ENCODE measurements at regions not wholly inside any gene's neighbourhood (a gene's known extent, or its start where the extent isn't known, plus 50 kb on each side); places are given as distances from the start of the nearest gene placed in this dataset.

GRCh38 chr1:82721702-82722101, 921.0 kb downstream of the ADGRL2 start:
- Mint-ChIP-seq H3K27ac (ENCODE audit: unreplicated experiment) (no peak overlapping the region), H3K36me3 (ENCODE audit: insufficient read depth, unreplicated experiment) (no peaks in the 10 kb centered on the region), H3K27me3 (ENCODE audit: unreplicated experiment) (no peaks in the 10 kb centered on the region), H3K4me1 (ENCODE audit: low read depth, unreplicated experiment) (no peaks in the 10 kb centered on the region), H3K9me3 (ENCODE audit: low read depth, unreplicated experiment) (peaks cover 13% of the 10 kb centered on the region), H3K4me3 (ENCODE audit: low read depth, unreplicated experiment) (no peak overlapping the region)
- CTCF ChIA-PET = no interaction called here
- TF ChIP-seq CTCF (IDR thresholded peaks at IDR 0.05; ENCODE audit: unreplicated experiment) = no peak
- intact Hi-C loops (cut with micrococcal nuclease; ENCODE audit: unreplicated experiment) = no loop called here
- no TSS peak for BruUV-seq (replicated peaks)
- DNase-seq = no peak

- peaks cover 6% of the 10 kb centered on the region for H3K9me3 Mint-ChIP-seq (ENCODE audit: low read depth, unreplicated experiment)
- intact Hi-C loops (cut with micrococcal nuclease; ENCODE audit: unreplicated experiment) = no loop called here
- H3K27me3 Mint-ChIP-seq (ENCODE audit: unreplicated experiment) = no peaks in the 10 kb centered on the region
- BruUV-seq (replicated peaks) = no TSS peak
- DNase-seq = no peak
- no peaks in the 10 kb centered on the region for H3K36me3 Mint-ChIP-seq (ENCODE audit: insufficient read depth, unreplicated experiment)
- no peak overlapping the region for H3K4me3 Mint-ChIP-seq (ENCODE audit: low read depth, unreplicated experiment)
- TF ChIP-seq CTCF (IDR thresholded peaks at IDR 0.05; ENCODE audit: unreplicated experiment) = no peak
- H3K27ac Mint-ChIP-seq (ENCODE audit: unreplicated experiment) = no peak overlapping the region
- CTCF ChIA-PET = no interaction called here
- H3K4me1 Mint-ChIP-seq (ENCODE audit: low read depth, unreplicated experiment) = no peaks in the 10 kb centered on the region
Measured at GRCh38 chr1:82718719-82719419, 918.1 kb downstream of the ADGRL2 start.

- TF ChIP-seq CTCF (IDR thresholded peaks at IDR 0.05; ENCODE audit: unreplicated experiment) = no peak
- Mint-ChIP-seq H3K4me3 (ENCODE audit: low read depth, unreplicated experiment) (no peak overlapping the region), H3K9me3 (ENCODE audit: low read depth, unreplicated experiment) (peaks cover 9% of the 10 kb centered on the region), H3K27ac (ENCODE audit: unreplicated experiment) (no peak overlapping the region), H3K4me1 (ENCODE audit: low read depth, unreplicated experiment) (no peaks in the 10 kb centered on the region), H3K27me3 (ENCODE audit: unreplicated experiment) (no peaks in the 10 kb centered on the region), H3K36me3 (ENCODE audit: insufficient read depth, unreplicated experiment) (no peaks in the 10 kb centered on the region)
- no peak for DNase-seq
- intact Hi-C loops (cut with micrococcal nuclease; ENCODE audit: unreplicated experiment) = no loop called here
- no TSS peak for BruUV-seq (replicated peaks)
- CTCF ChIA-PET = no interaction called here
Measured at GRCh38 chr1:82710091-82710490, 909.4 kb downstream of the ADGRL2 start.

GRCh38 chr1:82707681-82708080, 906.9 kb downstream of the ADGRL2 start:
- no peaks in the 10 kb centered on the region for H3K4me1 Mint-ChIP-seq (ENCODE audit: low read depth, unreplicated experiment)
- peaks cover 9% of the 10 kb centered on the region for H3K9me3 Mint-ChIP-seq (ENCODE audit: low read depth, unreplicated experiment)
- no peak for TF ChIP-seq CTCF (IDR thresholded peaks at IDR 0.05; ENCODE audit: unreplicated experiment)
- BruUV-seq (replicated peaks) = no TSS peak
- no peaks in the 10 kb centered on the region for H3K27me3 Mint-ChIP-seq (ENCODE audit: unreplicated experiment)
- H3K4me3 Mint-ChIP-seq (ENCODE audit: low read depth, unreplicated experiment) = no peak overlapping the region
- intact Hi-C loops (cut with micrococcal nuclease; ENCODE audit: unreplicated experiment) = no loop called here
- no peak overlapping the region for H3K27ac Mint-ChIP-seq (ENCODE audit: unreplicated experiment)
- no peak for DNase-seq
- H3K36me3 Mint-ChIP-seq (ENCODE audit: insufficient read depth, unreplicated experiment) = no peaks in the 10 kb centered on the region
- CTCF ChIA-PET = no interaction called here
